ENCODE measurements at regions not wholly inside any gene's neighbourhood (a gene's known extent, or its start where the extent isn't known, plus 50 kb on each side); places are given as distances from the start of the nearest gene placed in this dataset.

GRCh38 chr2:65551528-65551927 lies 119.1 kb upstream of the SPRED2 start:
- Histone ChIP-seq H3K27ac (no peak overlapping the region), H3K4me2 (no peak overlapping the region), H3K9me3 (ENCODE audit: low read depth) (no peaks in the 10 kb centered on the region), H3K36me3 (replicated peaks; ENCODE audit: insufficient read depth, low read depth) (no peaks in the 10 kb centered on the region), H2AFZ (no peak overlapping the region), H3K9me2 (replicated peaks; ENCODE audit: insufficient read depth) (no peaks in the 10 kb centered on the region), H4K20me1 (ENCODE audit: insufficient read depth, poor library complexity, severe bottlenecking) (no peaks in the 10 kb centered on the region), H3K27me3 (no peaks in the 10 kb centered on the region), H3K4me3 (no peak overlapping the region), H3K79me2 (no peaks in the 10 kb centered on the region), H3K4me1 (ENCODE audit: insufficient read depth) (no peaks in the 10 kb centered on the region)
- 90% methylated on average over 7 of the region's 7 CpGs for WGBS (ENCODE audit: low lambda C conversion rate, missing lambda C conversion rate)
- DNase-seq (ENCODE audit: low spot score), result no peak
- TF ChIP-seq EZH2 (IDR thresholded peaks at IDR 0.05; ENCODE audit: borderline replicate concordance) (no peak), CTCF (IDR thresholded peaks at IDR 0.05; ENCODE audit: poor library complexity) (no peak), EZH2phosphoT487 (IDR thresholded peaks at IDR 0.05; ENCODE audit: low read depth, severe bottlenecking, unreplicated experiment) (no peak)

GRCh38 chr2:65550246-65550645 lies 117.8 kb upstream of the SPRED2 start:
- no peaks in the 10 kb centered on the region for H3K9me3 ChIP-seq (ENCODE audit: low read depth)
- H3K79me2 ChIP-seq, result no peaks in the 10 kb centered on the region
- DNase-seq (ENCODE audit: low spot score), result no peak
- H3K4me2 ChIP-seq, result no peak overlapping the region
- no peaks in the 10 kb centered on the region for H3K4me1 ChIP-seq (ENCODE audit: insufficient read depth)
- no peaks in the 10 kb centered on the region for H3K27me3 ChIP-seq
- H2AFZ ChIP-seq, result no peak overlapping the region
- H4K20me1 ChIP-seq (ENCODE audit: insufficient read depth, poor library complexity, severe bottlenecking), result no peaks in the 10 kb centered on the region
- no peak overlapping the region for H3K4me3 ChIP-seq
- H3K9me2 ChIP-seq (replicated peaks; ENCODE audit: insufficient read depth), result no peaks in the 10 kb centered on the region
- no peak for TF ChIP-seq EZH2 (IDR thresholded peaks at IDR 0.05; ENCODE audit: borderline replicate concordance)
- no peak for TF ChIP-seq CTCF (IDR thresholded peaks at IDR 0.05; ENCODE audit: poor library complexity)
- TF ChIP-seq EZH2phosphoT487 (IDR thresholded peaks at IDR 0.05; ENCODE audit: low read depth, severe bottlenecking, unreplicated experiment), result no peak
- WGBS (ENCODE audit: low lambda C conversion rate, missing lambda C conversion rate), result 88% methylated on average over 7 of the region's 7 CpGs
- H3K27ac ChIP-seq, result no peak overlapping the region
- H3K36me3 ChIP-seq (replicated peaks; ENCODE audit: insufficient read depth, low read depth), result no peaks in the 10 kb centered on the region

- no peaks in the 10 kb centered on the region for H3K9me2 ChIP-seq (replicated peaks; ENCODE audit: insufficient read depth)
- H3K36me3 ChIP-seq (replicated peaks; ENCODE audit: insufficient read depth, low read depth), result no peaks in the 10 kb centered on the region
- no peaks in the 10 kb centered on the region for H4K20me1 ChIP-seq (ENCODE audit: insufficient read depth, poor library complexity, severe bottlenecking)
- H3K79me2 ChIP-seq, result no peaks in the 10 kb centered on the region
- no peaks in the 10 kb centered on the region for H3K9me3 ChIP-seq (ENCODE audit: low read depth)
- no peak overlapping the region for H2AFZ ChIP-seq
- TF ChIP-seq CTCF (IDR thresholded peaks at IDR 0.05; ENCODE audit: poor library complexity), result no peak
- TF ChIP-seq EZH2 (IDR thresholded peaks at IDR 0.05; ENCODE audit: borderline replicate concordance), result no peak
- no peak overlapping the region for H3K27ac ChIP-seq
- H3K4me3 ChIP-seq, result no peak overlapping the region
- no peak for DNase-seq (ENCODE audit: low spot score)
- no peaks in the 10 kb centered on the region for H3K4me1 ChIP-seq (ENCODE audit: insufficient read depth)
- WGBS (ENCODE audit: low lambda C conversion rate, missing lambda C conversion rate), result 95% methylated on average over 4 of the region's 4 CpGs
- H3K27me3 ChIP-seq, result no peaks in the 10 kb centered on the region
- H3K4me2 ChIP-seq, result no peak overlapping the region
These were observed 117.2 kb upstream of the SPRED2 start for GRCh38 chr2:65549631-65550030.

- Histone ChIP-seq H3K36me3 (replicated peaks; ENCODE audit: insufficient read depth, low read depth) (no peaks in the 10 kb centered on the region), H3K4me3 (no peak overlapping the region), H2AFZ (no peak overlapping the region), H3K4me1 (ENCODE audit: insufficient read depth) (no peaks in the 10 kb centered on the region), H4K20me1 (ENCODE audit: insufficient read depth, poor library complexity, severe bottlenecking) (no peaks in the 10 kb centered on the region), H3K9me2 (replicated peaks; ENCODE audit: insufficient read depth) (no peaks in the 10 kb centered on the region), H3K27ac (no peak overlapping the region), H3K4me2 (no peak overlapping the region), H3K9me3 (ENCODE audit: low read depth) (no peaks in the 10 kb centered on the region), H3K79me2 (no peaks in the 10 kb centered on the region), H3K27me3 (no peaks in the 10 kb centered on the region)
- DNase-seq (ENCODE audit: low spot score), result no peak
- WGBS (ENCODE audit: low lambda C conversion rate, missing lambda C conversion rate), result 94% methylated on average over 3 of the region's 3 CpGs
- TF ChIP-seq EZH2 (IDR thresholded peaks at IDR 0.05; ENCODE audit: borderline replicate concordance), result no peak
- TF ChIP-seq EZH2phosphoT487 (IDR thresholded peaks at IDR 0.05; ENCODE audit: low read depth, severe bottlenecking, unreplicated experiment), result no peak
- no peak for TF ChIP-seq CTCF (IDR thresholded peaks at IDR 0.05; ENCODE audit: poor library complexity)
These were observed 116.8 kb upstream of the SPRED2 start for GRCh38 chr2:65549257-65549627.
